GM19328 (cell line): ENCODE measurements at regions not wholly inside any gene's neighbourhood (a gene's known extent, or its start where the extent isn't known, plus 50 kb on each side); places are given as distances from the start of the nearest gene placed in this dataset.
"Not testable (repeated sequence)": the region's sequence is repeated elsewhere in the genome, so short reads cannot be mapped to it uniquely, and the experiment has no call there.

Experiments
- ATAC-seq: cut with Tn5 transposase; IDR thresholded peaks from one replicate; pipeline ENCODE4 v1.9.1; 2021; ENCODE audit warnings: mild to moderate bottlenecking, moderate library complexity; ENCODE audit not compliant: unreplicated experiment

GRCh38 chr5:98173334-98173733, 600.1 kb upstream of the RGMB start:
- ATAC-seq: no peak

GRCh38 chr5:98175474-98175873, 598.0 kb upstream of the RGMB start:
- no peak for ATAC-seq

GRCh38 chr5:98179791-98180755, 593.4 kb upstream of the RGMB start:
- no peak for ATAC-seq

GRCh38 chr5:98186128-98186527, 587.3 kb upstream of the RGMB start:
- ATAC-seq: no peak

DNA sequence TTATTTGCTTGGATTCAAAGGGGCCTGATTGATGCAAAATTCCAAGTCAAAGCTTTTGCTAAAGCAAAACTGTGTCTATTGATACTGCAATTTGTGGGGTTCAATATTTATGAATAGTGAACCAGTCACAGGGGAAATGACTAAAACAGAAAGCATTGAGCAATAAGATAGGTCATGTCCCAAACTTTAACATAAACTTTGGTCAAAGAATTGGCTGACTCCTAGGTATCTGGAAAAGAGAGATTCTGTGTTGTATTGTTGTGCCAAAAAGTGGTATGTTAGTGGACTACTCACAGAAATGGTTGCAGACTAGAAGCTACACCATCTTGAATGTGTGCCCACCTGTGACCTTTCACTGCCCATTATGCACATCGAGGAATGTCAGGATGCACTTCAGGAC, 585.5 kb upstream of the RGMB start:
- no peak for ATAC-seq

DNA sequence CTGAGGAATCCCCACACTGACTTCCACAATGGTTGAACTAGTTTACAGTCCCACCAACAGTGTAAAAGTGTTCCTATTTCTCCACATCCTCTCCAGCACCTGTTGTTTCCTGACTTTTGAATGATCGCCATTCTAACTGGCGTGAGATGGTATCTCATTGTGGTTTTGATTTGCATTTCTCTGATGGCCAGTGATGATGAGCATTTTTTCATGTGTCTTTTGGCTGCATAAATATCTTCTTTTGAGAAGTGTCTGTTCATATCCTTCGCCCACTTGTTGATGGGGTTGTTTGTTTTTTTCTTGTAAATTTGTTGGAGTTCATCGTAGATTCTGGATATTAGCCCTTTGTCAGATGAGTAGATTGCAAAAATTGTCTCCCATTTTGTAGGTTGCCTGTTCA, 583.1 kb upstream of the RGMB start:
- not testable (repeated sequence) for ATAC-seq

- no peak for ATAC-seq
Observed at GRCh38 chr5:98193921-98194760, 579.3 kb upstream of the RGMB start.

DNA sequence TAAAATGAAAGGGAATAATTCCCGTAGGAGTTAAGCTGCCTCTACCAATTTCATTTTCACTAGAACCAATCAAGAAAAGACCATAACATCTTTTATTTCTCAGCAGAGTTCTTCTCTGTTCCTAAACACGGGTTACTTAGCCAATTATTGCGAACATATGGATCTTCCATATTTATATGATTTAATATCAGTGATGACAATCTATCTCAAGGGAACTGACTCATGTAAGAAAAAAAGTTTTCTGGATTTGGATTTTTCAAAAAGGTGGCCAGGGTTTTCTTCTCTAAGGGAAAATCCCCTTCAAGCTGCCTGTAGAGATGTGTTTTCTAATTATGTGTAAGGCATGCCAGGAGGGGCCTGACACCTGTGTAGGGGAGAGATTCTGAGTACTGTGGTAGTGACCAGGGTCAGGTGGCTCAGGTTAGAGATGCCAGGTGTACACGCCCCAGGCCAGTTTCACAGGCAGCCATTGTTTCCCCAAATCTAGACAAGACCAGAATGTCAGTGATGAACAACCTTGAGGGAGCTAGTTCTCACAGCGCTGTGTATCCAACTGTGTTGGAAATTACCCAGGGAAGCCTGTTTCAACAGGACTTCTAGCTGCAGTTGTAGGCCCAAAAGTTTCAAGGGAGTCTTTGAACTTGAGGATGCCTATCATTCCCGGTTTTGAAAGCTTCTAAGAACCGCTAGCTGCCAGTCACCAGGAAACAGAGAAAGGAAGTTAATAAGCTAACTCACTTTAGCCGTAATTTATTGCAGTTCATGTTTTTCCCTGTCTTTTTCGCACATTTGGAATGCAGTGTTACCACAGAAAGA, 572.5 kb upstream of the RGMB start:
- no peak for ATAC-seq

DNA sequence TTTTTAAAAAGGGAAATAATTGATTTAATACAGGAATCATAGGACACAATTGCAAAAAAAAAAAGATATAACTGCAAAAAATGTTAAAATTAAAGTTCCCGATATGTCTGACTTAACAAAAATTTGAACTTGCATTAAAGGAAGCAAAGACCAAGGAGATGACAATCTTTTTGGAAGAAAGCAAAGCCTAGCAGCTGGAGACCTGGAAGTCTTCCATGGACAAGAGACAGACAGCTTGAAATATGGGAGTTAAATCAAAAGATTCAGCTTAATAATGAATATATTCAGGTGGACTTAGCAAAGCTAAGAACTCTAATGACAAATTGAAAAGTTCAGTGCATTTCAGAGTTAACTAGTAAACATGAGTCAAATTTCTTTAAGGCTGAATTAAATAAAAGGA, 568.7 kb upstream of the RGMB start:
- ATAC-seq: no peak

DNA sequence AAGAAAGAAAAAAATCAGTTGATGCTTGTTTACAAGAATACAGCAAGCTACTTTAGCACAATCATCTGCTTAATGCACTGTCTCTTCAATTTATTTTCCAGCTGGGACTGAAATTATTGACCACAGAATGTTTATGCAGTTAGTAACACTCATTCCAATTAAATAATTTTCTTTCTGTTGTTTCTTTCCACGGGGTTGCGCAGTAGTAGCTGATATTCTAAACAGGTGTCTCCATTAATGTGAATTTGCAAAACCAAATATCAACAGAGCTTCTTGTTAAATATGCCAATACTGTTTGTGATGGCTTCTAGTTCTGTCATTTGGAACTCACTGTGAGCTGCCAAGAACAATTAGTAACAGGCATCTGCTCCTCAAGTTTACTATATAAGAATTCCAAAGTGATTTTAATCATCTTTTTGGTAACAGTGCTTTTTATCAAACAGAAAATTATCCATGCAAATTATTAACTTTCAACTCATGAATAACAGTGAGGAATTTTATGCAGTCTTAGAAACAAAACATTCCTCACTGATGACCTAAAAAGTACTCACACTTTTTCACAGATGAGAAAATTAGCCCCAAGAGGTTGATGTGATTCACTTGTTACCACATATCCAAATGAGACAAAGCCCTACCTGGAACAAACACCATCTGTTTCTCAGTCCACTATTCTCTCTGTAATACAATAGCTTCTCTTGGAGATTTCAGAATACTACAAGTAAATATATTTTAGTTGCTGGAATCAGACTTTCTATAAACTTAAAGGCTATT, 567.6 kb upstream of the RGMB start:
- ATAC-seq: no peak

GRCh38 chr5:98206566-98206965, 566.9 kb upstream of the RGMB start:
- no peak for ATAC-seq

DNA sequence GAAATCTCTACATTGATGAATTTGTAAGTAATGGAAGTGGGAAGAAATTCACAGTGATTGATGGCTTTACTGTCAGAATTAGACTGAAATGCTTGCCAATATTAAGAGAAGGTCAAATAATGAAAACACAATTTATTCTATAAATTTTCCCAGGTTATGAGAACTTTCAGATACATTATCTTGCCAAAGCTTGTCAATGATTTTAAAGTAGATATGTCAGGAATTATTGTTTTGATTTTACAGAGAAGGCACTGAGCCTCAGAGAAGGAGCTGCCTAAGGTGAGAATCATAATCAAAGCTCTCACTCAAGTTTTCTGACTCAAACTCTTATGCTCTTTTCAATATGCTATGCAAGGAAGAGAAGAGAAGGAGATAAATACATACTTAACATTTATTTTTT, 564.0 kb upstream of the RGMB start:
- no peak for ATAC-seq

DNA sequence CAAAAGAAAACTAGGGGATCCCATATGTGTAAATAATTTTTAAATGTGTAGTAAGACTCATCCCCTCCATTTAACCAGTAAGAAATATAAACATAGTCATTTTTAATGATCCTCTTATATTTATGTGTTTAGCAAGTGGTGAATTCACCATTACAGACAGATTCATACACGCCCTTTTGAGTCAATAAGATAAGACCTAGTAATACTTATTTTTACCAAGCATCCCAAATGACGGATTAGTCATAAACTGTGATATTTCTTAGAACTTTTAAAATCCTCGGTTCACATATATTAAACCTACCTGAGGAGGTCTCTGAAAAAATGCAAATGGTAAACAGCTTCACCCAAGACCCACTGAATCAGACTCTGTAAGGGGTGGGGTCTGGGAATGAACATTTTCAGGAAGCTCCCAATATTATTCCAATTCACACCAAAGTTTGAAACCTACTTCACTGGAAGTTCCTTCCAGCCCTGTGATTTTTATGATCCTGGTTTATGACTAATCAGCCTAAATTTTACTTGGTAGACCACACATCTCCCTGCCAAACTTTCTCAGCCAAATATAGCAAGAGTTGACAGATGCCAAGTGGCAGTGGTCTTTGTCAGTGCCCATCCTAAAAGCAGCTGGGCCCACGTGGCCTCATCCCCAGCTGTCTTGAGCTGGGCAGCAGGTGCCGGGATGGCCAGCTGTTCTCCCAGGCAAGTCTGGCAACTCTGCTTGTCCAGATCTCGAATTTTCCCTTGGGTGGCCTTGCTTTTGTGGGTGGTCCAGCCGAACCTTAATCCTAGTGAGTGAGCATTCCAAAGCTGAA, 559.0 kb upstream of the RGMB start:
- no peak for ATAC-seq

DNA sequence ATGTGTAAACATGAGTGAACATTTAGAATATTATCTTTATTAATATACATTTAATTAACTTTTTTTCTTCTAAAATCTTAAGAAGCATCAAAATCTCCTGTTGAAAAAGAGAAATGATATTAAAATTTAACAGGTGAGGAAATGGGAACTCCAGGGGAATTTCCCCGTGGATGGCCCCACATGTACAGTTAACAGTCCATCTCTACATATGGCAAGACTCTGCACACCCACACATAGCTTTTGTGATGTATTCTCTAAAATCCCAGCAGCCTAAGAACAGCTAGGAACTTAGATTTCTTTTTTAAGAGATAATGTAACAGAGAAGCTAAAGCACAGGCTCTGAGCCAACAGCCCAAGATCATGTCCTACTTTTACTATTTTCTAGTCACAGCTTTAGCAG, 556.3 kb upstream of the RGMB start:
- no peak for ATAC-seq

DNA sequence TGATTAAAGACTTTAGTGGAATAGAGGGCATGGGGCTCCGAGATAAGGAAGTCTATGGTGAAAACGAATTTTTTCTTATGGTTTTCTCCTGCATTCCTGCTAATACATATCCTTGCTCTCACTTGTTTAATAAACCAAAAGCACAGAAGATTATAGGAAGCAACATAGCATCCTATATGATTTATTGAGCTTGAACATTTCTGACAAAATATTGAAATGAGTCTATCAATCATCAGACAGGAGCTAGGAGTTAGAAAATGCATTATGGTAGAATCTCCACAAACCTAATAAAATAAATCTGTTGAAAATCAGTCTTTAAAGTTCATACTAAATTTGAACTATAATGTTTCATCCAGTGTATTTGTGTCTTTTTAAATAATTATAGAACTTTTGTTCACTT, 554.6 kb upstream of the RGMB start:
- no peak for ATAC-seq

- ATAC-seq: no peak
Observed at GRCh38 chr5:98227489-98227888, 546.0 kb upstream of the RGMB start.

DNA sequence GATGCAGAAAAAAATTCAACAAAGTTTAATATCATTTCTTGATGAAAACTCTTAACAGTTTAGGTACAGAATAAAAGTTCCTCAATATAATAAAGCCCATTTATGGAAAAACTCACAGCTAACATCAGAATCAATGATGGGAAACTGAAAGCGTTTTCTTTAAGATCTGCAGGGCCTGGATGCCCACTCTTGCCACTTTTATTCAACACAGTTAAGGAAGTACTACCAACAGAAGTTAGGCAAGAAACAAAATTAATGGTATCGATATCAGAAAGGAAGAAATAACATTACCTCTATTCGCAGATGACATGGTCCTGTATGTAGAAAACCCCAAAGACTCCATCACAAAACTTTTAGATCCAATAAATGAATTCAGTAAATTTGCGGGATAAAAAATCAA, 542.4 kb upstream of the RGMB start:
- no peak for ATAC-seq

GRCh38 chr5:98237794-98238193, 535.7 kb upstream of the RGMB start:
- ATAC-seq: not testable (repeated sequence)

- no peak for ATAC-seq
Observed at GRCh38 chr5:98243972-98244371, 529.5 kb upstream of the RGMB start.
